ENCODE measurements at regions not wholly inside any gene's neighbourhood (a gene's known extent, or its start where the extent isn't known, plus 50 kb on each side); places are given as distances from the start of the nearest gene placed in this dataset.

- Histone ChIP-seq H3K9ac (ENCODE audit: low read depth in 1 of 2, low read length in 2 of 2) (peak overlapping the region in 1 of 2 donors; percentile 59), H3K27ac (ENCODE audit: low read depth in 2 of 2, low read length in 2 of 2) (peak overlapping the region in 1 of 2 donors; percentile 28), H3K27me3 (ENCODE audit: control insufficient read depth in 2 of 2, insufficient read depth in 2 of 2, low read length in 2 of 2) (no peaks in the 10 kb centered on the region), H3K36me3 (ENCODE audit: control insufficient read depth in 2 of 2, insufficient read depth in 2 of 2, low read length in 2 of 2) (no peaks in the 10 kb centered on the region), H3K4me1 (ENCODE audit: control insufficient read depth in 2 of 2, insufficient read depth in 2 of 2, low read length in 2 of 2) (peaks cover 0 to 5% of the 10 kb centered on the region in 2 donors), H3K9me3 (ENCODE audit: control insufficient read depth in 2 of 2, low read length in 2 of 2) (no peaks in the 10 kb centered on the region), H3K4me3 (ENCODE audit: low read length in 2 of 2) (peak overlapping the region; percentile 49 to 65)
These were observed 206.6 kb upstream of the RFX3 start for GRCh38 chr9:3732077-3733038.

DNA sequence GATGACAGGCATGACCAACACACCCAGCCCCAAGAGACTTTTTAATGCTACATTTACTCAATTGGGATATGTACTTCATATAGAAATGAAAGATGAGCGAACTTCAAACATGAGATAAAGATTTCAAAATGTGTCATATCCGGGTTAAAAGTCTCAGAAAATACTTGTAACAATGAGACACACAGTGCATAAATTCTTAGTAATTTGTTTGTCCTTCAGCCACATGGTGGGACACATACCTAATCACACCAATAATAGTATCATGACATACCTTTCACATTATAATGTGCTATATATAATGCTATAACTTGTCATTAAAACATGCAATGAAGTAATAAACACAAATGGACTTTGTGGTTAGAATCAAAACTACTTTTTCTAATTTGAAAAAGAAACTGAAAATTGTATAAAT, 204.7 kb upstream of the RFX3 start:
- Histone ChIP-seq H3K9ac (ENCODE audit: low read depth in 1 of 2, low read length in 2 of 2) (no peak overlapping the region), H3K9me3 (ENCODE audit: control insufficient read depth in 2 of 2, low read length in 2 of 2) (no peaks in the 10 kb centered on the region), H3K27me3 (ENCODE audit: control insufficient read depth in 2 of 2, insufficient read depth in 2 of 2, low read length in 2 of 2) (no peaks in the 10 kb centered on the region), H3K27ac (ENCODE audit: low read depth in 2 of 2, low read length in 2 of 2) (no peak overlapping the region), H3K4me3 (ENCODE audit: low read length in 2 of 2) (no peak overlapping the region), H3K36me3 (ENCODE audit: control insufficient read depth in 2 of 2, insufficient read depth in 2 of 2, low read length in 2 of 2) (no peaks in the 10 kb centered on the region), H3K4me1 (ENCODE audit: control insufficient read depth in 2 of 2, insufficient read depth in 2 of 2, low read length in 2 of 2) (peaks cover 0 to 5% of the 10 kb centered on the region in 2 donors)

DNA sequence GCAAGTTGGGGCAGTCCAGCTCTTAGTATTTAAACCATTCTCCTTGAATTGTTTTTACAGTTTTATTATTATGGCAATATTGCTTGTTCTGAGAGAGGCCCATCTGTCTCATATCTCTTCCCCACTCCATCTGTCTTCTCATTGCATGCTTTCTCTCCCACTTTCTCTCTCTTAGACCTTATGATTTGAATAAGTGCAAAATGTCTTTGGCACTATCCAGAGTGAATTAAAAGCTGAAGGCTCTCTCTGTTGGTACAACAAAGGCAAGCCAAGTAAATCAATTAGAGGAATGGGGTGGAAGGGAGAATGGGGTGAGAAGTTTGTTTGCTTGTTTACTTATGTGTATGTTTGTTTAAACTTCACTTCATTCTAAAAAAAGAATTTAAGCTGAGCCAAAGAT, 195.3 kb upstream of the RFX3 start:
- no peak overlapping the region for H3K4me3 ChIP-seq (ENCODE audit: low read length in 2 of 2)
- H3K27ac ChIP-seq (ENCODE audit: low read depth in 2 of 2, low read length in 2 of 2): no peak overlapping the region
- no peaks in the 10 kb centered on the region for H3K36me3 ChIP-seq (ENCODE audit: control insufficient read depth in 2 of 2, insufficient read depth in 2 of 2, low read length in 2 of 2)
- no peaks in the 10 kb centered on the region for H3K4me1 ChIP-seq (ENCODE audit: control insufficient read depth in 2 of 2, insufficient read depth in 2 of 2, low read length in 2 of 2)
- no peak overlapping the region for H3K9ac ChIP-seq (ENCODE audit: low read depth in 1 of 2, low read length in 2 of 2)
- H3K27me3 ChIP-seq (ENCODE audit: control insufficient read depth in 2 of 2, insufficient read depth in 2 of 2, low read length in 2 of 2): no peaks in the 10 kb centered on the region
- no peaks in the 10 kb centered on the region for H3K9me3 ChIP-seq (ENCODE audit: control insufficient read depth in 2 of 2, low read length in 2 of 2)

DNA sequence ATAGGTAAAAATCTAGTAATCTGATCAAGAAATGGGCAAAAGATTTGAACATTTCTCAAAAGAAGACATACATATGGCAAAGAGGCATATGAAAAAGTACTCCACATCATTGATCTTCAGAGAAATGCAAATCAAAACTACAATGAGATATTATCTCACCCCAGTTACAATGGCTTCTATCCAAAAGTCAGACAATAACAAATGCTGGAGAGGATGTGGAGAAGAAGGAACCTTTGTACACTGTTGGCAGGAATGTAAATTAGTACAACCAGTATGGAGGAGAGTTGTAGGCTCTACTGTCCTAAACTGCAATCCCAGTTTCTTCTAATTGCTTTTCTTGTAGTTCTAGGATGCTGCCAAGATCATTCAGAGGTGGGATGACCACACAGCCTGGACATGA, 193.5 kb upstream of the RFX3 start:
- H3K27me3 ChIP-seq (ENCODE audit: control insufficient read depth in 2 of 2, insufficient read depth in 2 of 2, low read length in 2 of 2): no peaks in the 10 kb centered on the region
- H3K27ac ChIP-seq (ENCODE audit: low read depth in 2 of 2, low read length in 2 of 2): no peak overlapping the region
- H3K9ac ChIP-seq (ENCODE audit: low read depth in 1 of 2, low read length in 2 of 2): no peak overlapping the region
- no peaks in the 10 kb centered on the region for H3K36me3 ChIP-seq (ENCODE audit: control insufficient read depth in 2 of 2, insufficient read depth in 2 of 2, low read length in 2 of 2)
- no peaks in the 10 kb centered on the region for H3K9me3 ChIP-seq (ENCODE audit: control insufficient read depth in 2 of 2, low read length in 2 of 2)
- H3K4me1 ChIP-seq (ENCODE audit: control insufficient read depth in 2 of 2, insufficient read depth in 2 of 2, low read length in 2 of 2): no peaks in the 10 kb centered on the region
- H3K4me3 ChIP-seq (ENCODE audit: low read length in 2 of 2): no peak overlapping the region

GRCh38 chr9:3716415-3716814, 190.6 kb upstream of the RFX3 start:
- Histone ChIP-seq H3K27ac (ENCODE audit: low read depth in 2 of 2, low read length in 2 of 2) (no peak overlapping the region), H3K4me3 (ENCODE audit: low read length in 2 of 2) (no peak overlapping the region), H3K36me3 (ENCODE audit: control insufficient read depth in 2 of 2, insufficient read depth in 2 of 2, low read length in 2 of 2) (no peaks in the 10 kb centered on the region), H3K27me3 (ENCODE audit: control insufficient read depth in 2 of 2, insufficient read depth in 2 of 2, low read length in 2 of 2) (peaks cover 0 to 2% of the 10 kb centered on the region in 2 donors), H3K4me1 (ENCODE audit: control insufficient read depth in 2 of 2, insufficient read depth in 2 of 2, low read length in 2 of 2) (no peaks in the 10 kb centered on the region), H3K9ac (ENCODE audit: low read depth in 1 of 2, low read length in 2 of 2) (no peak overlapping the region), H3K9me3 (ENCODE audit: control insufficient read depth in 2 of 2, low read length in 2 of 2) (no peaks in the 10 kb centered on the region)

DNA sequence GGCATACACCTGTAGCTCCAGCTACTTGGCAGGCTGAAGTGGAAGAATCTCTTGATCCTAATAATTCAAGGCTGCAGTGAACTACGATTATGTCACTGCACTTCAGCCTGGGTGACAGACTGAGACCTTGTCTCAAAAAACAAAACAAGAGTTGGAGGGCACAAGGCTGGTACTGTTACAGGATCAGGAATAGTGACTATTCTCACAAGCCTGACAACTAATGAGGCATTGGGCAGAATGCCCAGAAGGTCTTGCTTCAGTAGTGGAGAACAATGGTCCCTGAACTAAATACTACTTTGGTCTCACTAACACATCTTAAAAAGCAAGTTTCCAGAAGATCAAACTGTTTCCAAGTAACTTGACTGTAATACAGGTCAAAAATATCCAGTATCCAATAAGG, 182.9 kb upstream of the RFX3 start:
- peaks cover 0 to 2% of the 10 kb centered on the region in 2 donors for H3K27me3 ChIP-seq (ENCODE audit: control insufficient read depth in 2 of 2, insufficient read depth in 2 of 2, low read length in 2 of 2)
- no peaks in the 10 kb centered on the region for H3K9me3 ChIP-seq (ENCODE audit: control insufficient read depth in 2 of 2, low read length in 2 of 2)
- no peaks in the 10 kb centered on the region for H3K4me1 ChIP-seq (ENCODE audit: control insufficient read depth in 2 of 2, insufficient read depth in 2 of 2, low read length in 2 of 2)
- H3K9ac ChIP-seq (ENCODE audit: low read depth in 1 of 2, low read length in 2 of 2): no peak overlapping the region
- H3K27ac ChIP-seq (ENCODE audit: low read depth in 2 of 2, low read length in 2 of 2): no peak overlapping the region
- H3K36me3 ChIP-seq (ENCODE audit: control insufficient read depth in 2 of 2, insufficient read depth in 2 of 2, low read length in 2 of 2): no peaks in the 10 kb centered on the region
- no peak overlapping the region for H3K4me3 ChIP-seq (ENCODE audit: low read length in 2 of 2)

DNA sequence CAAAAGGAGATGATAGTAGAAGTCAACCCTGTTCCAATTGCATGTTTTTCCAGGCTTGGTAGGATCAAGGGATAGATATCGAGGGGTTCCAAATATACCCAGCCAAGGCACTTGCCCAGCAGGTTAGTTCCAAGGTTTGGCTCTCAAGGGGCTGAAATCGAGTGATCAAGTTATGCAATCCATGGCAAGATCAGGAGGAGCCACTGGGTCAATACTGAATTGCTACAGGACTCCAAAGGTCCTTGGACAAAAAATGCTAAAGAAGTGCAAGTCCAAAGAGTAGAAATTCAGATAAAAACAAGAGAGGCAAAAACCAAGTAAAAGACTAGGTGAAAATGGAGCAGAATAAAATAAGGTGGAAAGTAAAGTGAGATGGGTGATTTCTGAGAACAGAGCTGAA, 179.1 kb upstream of the RFX3 start:
- no peaks in the 10 kb centered on the region for H3K4me1 ChIP-seq (ENCODE audit: control insufficient read depth in 2 of 2, insufficient read depth in 2 of 2, low read length in 2 of 2)
- H3K9ac ChIP-seq (ENCODE audit: low read depth in 1 of 2, low read length in 2 of 2): no peak overlapping the region
- H3K4me3 ChIP-seq (ENCODE audit: low read length in 2 of 2): no peak overlapping the region
- no peaks in the 10 kb centered on the region for H3K9me3 ChIP-seq (ENCODE audit: control insufficient read depth in 2 of 2, low read length in 2 of 2)
- H3K36me3 ChIP-seq (ENCODE audit: control insufficient read depth in 2 of 2, insufficient read depth in 2 of 2, low read length in 2 of 2): no peaks in the 10 kb centered on the region
- no peaks in the 10 kb centered on the region for H3K27me3 ChIP-seq (ENCODE audit: control insufficient read depth in 2 of 2, insufficient read depth in 2 of 2, low read length in 2 of 2)
- no peak overlapping the region for H3K27ac ChIP-seq (ENCODE audit: low read depth in 2 of 2, low read length in 2 of 2)

GRCh38 chr9:3700772-3701171, 175.0 kb upstream of the RFX3 start:
- Histone ChIP-seq H3K9ac (ENCODE audit: low read depth in 1 of 2, low read length in 2 of 2) (no peak overlapping the region), H3K4me3 (ENCODE audit: low read length in 2 of 2) (no peak overlapping the region), H3K27ac (ENCODE audit: low read depth in 2 of 2, low read length in 2 of 2) (no peak overlapping the region), H3K27me3 (ENCODE audit: control insufficient read depth in 2 of 2, insufficient read depth in 2 of 2, low read length in 2 of 2) (no peaks in the 10 kb centered on the region), H3K4me1 (ENCODE audit: control insufficient read depth in 2 of 2, insufficient read depth in 2 of 2, low read length in 2 of 2) (no peaks in the 10 kb centered on the region), H3K9me3 (ENCODE audit: control insufficient read depth in 2 of 2, low read length in 2 of 2) (no peaks in the 10 kb centered on the region), H3K36me3 (ENCODE audit: control insufficient read depth in 2 of 2, insufficient read depth in 2 of 2, low read length in 2 of 2) (no peaks in the 10 kb centered on the region)

DNA sequence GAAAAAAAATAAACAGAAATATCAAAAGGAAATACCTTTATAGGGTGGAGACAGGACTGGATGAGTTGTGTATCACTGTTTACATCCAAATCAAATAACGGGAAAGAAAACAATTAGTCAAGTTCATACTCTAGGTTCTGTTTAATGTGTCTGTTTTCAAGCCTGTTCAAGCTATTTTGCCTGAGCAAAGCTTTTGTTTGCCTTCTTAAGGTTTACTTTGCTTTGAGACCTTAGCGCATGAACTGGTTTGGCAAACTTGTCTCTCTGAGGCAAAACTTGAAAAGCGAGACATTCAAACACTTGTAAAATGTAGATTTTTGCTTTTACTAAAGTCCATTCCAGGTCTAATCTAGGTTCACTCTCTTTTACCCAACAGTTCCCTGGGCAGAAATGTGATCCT, 174.1 kb upstream of the RFX3 start:
- H3K9me3 ChIP-seq (ENCODE audit: control insufficient read depth in 2 of 2, low read length in 2 of 2): no peaks in the 10 kb centered on the region
- H3K4me1 ChIP-seq (ENCODE audit: control insufficient read depth in 2 of 2, insufficient read depth in 2 of 2, low read length in 2 of 2): no peaks in the 10 kb centered on the region
- H3K27ac ChIP-seq (ENCODE audit: low read depth in 2 of 2, low read length in 2 of 2): no peak overlapping the region
- no peak overlapping the region for H3K9ac ChIP-seq (ENCODE audit: low read depth in 1 of 2, low read length in 2 of 2)
- no peak overlapping the region for H3K4me3 ChIP-seq (ENCODE audit: low read length in 2 of 2)
- no peaks in the 10 kb centered on the region for H3K27me3 ChIP-seq (ENCODE audit: control insufficient read depth in 2 of 2, insufficient read depth in 2 of 2, low read length in 2 of 2)
- H3K36me3 ChIP-seq (ENCODE audit: control insufficient read depth in 2 of 2, insufficient read depth in 2 of 2, low read length in 2 of 2): no peaks in the 10 kb centered on the region

GRCh38 chr9:3698531-3698930, 172.7 kb upstream of the RFX3 start:
- no peak overlapping the region for H3K4me3 ChIP-seq (ENCODE audit: low read length in 2 of 2)
- no peak overlapping the region for H3K9ac ChIP-seq (ENCODE audit: low read depth in 1 of 2, low read length in 2 of 2)
- H3K27ac ChIP-seq (ENCODE audit: low read depth in 2 of 2, low read length in 2 of 2): no peak overlapping the region
- H3K27me3 ChIP-seq (ENCODE audit: control insufficient read depth in 2 of 2, insufficient read depth in 2 of 2, low read length in 2 of 2): no peaks in the 10 kb centered on the region
- no peaks in the 10 kb centered on the region for H3K36me3 ChIP-seq (ENCODE audit: control insufficient read depth in 2 of 2, insufficient read depth in 2 of 2, low read length in 2 of 2)
- H3K4me1 ChIP-seq (ENCODE audit: control insufficient read depth in 2 of 2, insufficient read depth in 2 of 2, low read length in 2 of 2): no peaks in the 10 kb centered on the region
- H3K9me3 ChIP-seq (ENCODE audit: control insufficient read depth in 2 of 2, low read length in 2 of 2): no peaks in the 10 kb centered on the region
